ENCODE measurements at regions not wholly inside any gene's neighbourhood (a gene's known extent, or its start where the extent isn't known, plus 50 kb on each side); places are given as distances from the start of the nearest gene placed in this dataset.

DNA sequence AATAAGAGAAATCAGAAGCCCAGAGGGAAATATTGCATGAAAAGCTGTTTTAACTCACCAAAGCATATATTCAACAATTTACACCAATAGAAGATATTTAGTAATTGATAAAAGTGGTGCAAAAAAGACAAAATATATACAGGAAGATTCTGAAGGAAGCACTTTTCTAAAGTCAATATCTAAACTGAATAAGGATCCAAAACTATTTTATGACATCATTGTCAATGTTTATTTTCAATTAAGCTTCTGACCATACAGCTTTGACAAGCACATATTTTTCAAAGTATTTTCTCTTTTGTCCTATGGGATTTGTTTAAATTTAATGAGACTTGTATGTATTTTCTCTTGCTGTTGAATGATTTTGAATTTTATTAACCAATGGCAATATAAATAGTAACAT is 1716.1 kb downstream of the OLFM4 start:
- TF ChIP-seq POLR2A (IDR thresholded peaks at IDR 0.05) (no peak), CTCF (IDR thresholded peaks at IDR 0.05) (no peak), EP300 (IDR thresholded peaks at IDR 0.05) (no peak)
- no peak for DNase-seq (ENCODE audit: low spot score in 2 of 2)

GRCh38 chr13:54750521-54750920 is 1721.9 kb downstream of the OLFM4 start:
- no peak overlapping the region for H3K4me3 ChIP-seq
- WGBS, 2 donors, result 61 to 65% methylated on average over 3 of the region's 3 CpGs
- TF ChIP-seq CTCF (IDR thresholded peaks at IDR 0.05) (no peak), POLR2A (IDR thresholded peaks at IDR 0.05) (no peak), EP300 (IDR thresholded peaks at IDR 0.05) (no peak)
- no peaks in the 10 kb centered on the region for H3K27me3 ChIP-seq
- no peaks in the 10 kb centered on the region for H3K36me3 ChIP-seq
- no peak overlapping the region for H3K27ac ChIP-seq
- DNase-seq (ENCODE audit: low spot score in 2 of 2), result no peak
- H3K9me3 ChIP-seq, result no peaks in the 10 kb centered on the region
- no peaks in the 10 kb centered on the region for H3K4me1 ChIP-seq

More for the DNA sequence above, 1716.1 kb downstream of the OLFM4 start:
- Histone ChIP-seq H3K27ac (no peak overlapping the region), H3K27me3 (no peaks in the 10 kb centered on the region), H3K4me3 (no peak overlapping the region), H3K4me1 (no peaks in the 10 kb centered on the region), H3K9me3 (no peaks in the 10 kb centered on the region), H3K36me3 (no peaks in the 10 kb centered on the region)

GRCh38 chr13:54758795-54759194 is 1730.2 kb downstream of the OLFM4 start:
- Histone ChIP-seq H3K36me3 (no peaks in the 10 kb centered on the region), H3K27ac (no peak overlapping the region), H3K27me3 (no peaks in the 10 kb centered on the region), H3K4me3 (no peak overlapping the region), H3K9me3 (no peaks in the 10 kb centered on the region), H3K4me1 (no peaks in the 10 kb centered on the region)
- no peak for TF ChIP-seq CTCF (IDR thresholded peaks at IDR 0.05)
- TF ChIP-seq EP300 (IDR thresholded peaks at IDR 0.05), result no peak
- no peak for TF ChIP-seq POLR2A (IDR thresholded peaks at IDR 0.05)
- DNase-seq (ENCODE audit: low spot score in 2 of 2), result no peak

- no peaks in the 10 kb centered on the region for H3K27me3 ChIP-seq
- 60 to 72% methylated on average over 2 of the region's 2 CpGs for WGBS, 2 donors
- H3K4me1 ChIP-seq, result no peaks in the 10 kb centered on the region
- H3K27ac ChIP-seq, result no peak overlapping the region
- no peak overlapping the region for H3K4me3 ChIP-seq
- no peak for DNase-seq (ENCODE audit: low spot score in 2 of 2)
- no peaks in the 10 kb centered on the region for H3K9me3 ChIP-seq
- no peak for TF ChIP-seq POLR2A (IDR thresholded peaks at IDR 0.05)
- TF ChIP-seq CTCF (IDR thresholded peaks at IDR 0.05), result no peak
- TF ChIP-seq EP300 (IDR thresholded peaks at IDR 0.05), result no peak
- no peaks in the 10 kb centered on the region for H3K36me3 ChIP-seq
These were observed 1739.6 kb downstream of the OLFM4 start for GRCh38 chr13:54768214-54768613.

GRCh38 chr13:54775501-54776191 is 1747.0 kb downstream of the OLFM4 start:
- H3K27me3 ChIP-seq, result no peaks in the 10 kb centered on the region
- peaks cover 0 to 5% (median 0%) of the 10 kb centered on the region in 4 donors for H3K9me3 ChIP-seq
- no peak overlapping the region for H3K27ac ChIP-seq
- no peak overlapping the region for H3K4me3 ChIP-seq
- H3K4me1 ChIP-seq, result no peaks in the 10 kb centered on the region
- no peaks in the 10 kb centered on the region for H3K36me3 ChIP-seq
- DNase-seq (ENCODE audit: low spot score in 2 of 2), result no peak
- no peak for TF ChIP-seq POLR2A (IDR thresholded peaks at IDR 0.05)
- no peak for TF ChIP-seq CTCF (IDR thresholded peaks at IDR 0.05)
- no peak for TF ChIP-seq EP300 (IDR thresholded peaks at IDR 0.05)
- 91 to 93% methylated on average over 12 of the region's 13 CpGs for WGBS, 2 donors

Measured in tibial nerve (tissue), 4 donors.